ENCODE measurements at regions not wholly inside any gene's neighbourhood (a gene's known extent, or its start where the extent isn't known, plus 50 kb on each side); places are given as distances from the start of the nearest gene placed in this dataset.

DNA sequence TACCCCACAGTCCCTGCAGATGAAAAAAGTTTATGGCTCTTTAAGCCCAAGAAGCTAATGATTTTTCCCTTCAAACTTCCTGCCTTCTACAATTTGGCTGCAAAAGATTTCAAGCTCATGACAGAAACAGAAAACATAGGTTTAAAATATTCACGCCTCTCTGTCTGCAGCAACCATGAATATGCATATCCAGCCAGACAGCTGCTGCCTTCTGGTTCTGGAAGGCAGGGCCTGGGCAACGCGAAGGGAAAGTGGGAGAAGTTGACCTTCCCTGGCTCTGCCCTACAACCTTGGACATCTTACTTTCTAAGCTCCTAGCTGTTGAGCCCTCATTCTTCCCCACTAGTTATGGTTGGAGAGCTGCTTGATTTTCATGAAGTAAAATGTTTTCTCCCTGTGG lies 64.8 kb upstream of the CLINT1 start:
- DNase-seq, result no peak

DNA sequence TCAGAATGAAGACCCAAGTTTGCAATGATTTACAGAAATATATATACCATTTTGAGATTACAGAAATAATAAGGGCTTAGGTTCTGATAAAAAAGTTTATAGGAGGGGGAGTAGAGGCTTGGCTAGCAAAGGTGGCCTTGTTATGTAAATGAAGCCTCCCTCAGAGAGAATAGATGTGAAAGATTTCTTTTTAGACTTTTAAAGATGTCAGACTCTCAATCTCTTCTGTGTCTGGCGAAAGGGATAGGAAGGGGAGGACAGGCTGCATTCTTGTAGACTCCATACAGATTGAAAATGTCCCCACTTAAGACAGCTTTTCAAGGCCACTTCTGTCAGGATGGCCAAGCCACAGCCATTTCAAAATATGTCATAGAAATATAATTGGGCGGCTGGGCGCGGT lies 63.1 kb upstream of the CLINT1 start:
- no peak for DNase-seq

DNA sequence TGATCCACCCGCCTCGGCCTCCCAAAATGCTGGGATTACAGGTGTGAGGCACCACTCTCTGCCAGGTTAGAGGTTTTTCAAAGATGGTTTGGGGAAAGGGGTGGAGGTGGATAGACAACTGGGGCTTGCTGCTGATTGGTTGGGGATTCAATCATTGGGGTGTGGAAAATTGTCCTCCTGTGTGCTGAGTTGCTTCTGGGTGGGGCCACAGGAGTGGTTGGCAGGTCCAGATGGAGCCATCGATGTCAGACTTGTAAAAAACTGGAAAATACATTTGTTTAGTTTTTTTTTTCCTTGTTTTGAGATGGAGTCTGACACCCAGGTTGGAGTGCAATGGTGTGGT lies 61.9 kb upstream of the CLINT1 start:
- no peak for DNase-seq

DNA sequence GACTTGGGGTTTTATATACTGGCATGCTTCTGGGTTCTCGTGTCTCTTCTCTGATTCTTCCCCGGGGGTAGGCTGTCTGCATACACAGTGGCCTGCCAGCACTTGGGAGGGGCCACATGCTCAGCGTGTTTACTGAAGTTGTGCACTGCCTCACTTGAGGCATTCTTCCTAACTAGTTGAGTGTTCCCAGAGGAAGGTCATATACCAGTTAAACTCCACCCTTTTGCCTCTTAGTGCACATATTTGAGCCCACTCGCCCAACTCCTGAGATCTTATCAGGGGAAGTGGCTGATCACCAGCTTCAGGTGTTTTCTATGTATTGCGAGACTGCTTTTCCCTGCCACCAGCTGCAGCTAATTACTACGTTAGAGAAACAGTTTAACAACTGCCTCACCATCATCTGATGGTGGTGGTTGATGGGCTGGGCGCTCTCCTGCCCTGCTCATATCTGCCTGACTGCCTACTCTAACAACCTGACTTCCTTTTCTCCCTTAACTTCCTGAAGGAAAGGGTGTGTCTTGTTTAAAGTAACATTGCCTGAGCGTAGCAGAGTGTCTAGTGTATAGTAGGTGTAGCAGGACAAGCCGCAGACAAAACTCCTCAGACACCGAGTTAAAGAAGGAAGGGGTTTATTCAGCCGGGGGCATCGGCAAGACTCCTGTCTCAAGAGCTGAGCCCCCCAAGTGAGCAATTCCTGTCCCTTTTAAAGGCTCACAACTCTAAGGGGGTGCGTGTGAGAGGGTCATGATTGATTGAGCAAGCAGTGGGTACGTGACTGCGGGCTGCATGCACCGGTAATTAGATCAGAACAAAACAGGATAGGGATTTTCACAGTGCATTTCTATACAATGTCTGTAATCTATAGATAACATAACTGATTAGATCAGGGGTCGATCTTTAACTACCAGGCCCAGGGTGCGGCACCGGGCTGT lies 60.1 kb upstream of the CLINT1 start:
- DNase-seq, result peak; percentile 10

DNA sequence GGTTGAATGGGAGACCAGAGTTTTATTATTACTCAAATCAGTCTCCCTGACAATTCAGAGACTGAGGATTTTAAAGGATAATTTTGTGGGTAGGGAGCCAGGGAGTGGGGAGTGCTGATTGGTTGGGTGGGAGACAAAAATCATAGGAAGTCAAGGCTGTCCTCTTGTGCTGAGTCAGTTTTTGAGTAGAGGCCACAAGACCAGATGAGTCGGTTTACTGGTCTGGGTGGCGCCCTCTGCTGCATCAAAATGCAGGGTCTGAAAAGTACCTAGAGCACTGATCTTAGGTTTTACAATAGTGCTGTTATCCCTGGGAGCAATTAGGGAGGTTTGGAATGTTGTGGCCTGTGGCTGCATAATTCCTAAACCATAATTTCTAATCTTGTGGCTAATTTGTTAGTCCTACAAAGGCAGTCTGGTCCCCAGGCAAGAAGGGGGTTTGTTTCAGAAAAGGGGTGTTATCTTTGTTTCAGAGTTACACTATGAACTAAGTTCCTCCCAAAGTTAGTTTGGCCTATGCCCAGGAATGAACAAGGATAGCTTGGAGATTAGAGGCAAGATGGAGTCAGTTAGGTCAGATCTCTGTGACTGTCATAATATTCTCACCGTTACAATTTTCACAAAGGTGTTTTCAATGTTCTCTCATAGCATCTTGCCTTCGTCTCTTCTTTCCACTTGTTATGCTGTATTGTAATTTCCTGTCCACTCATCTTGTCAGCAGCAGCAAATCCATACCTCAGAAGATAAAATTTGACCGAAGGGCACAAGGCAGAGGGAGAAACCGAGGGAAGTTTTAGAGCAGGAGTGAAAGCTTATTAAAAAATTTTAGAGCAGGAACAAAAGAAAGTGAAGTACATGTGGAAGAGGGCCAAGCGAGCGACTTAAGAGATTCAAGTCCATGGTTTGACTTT lies 59.2 kb upstream of the CLINT1 start:
- peak; percentile 60 for DNase-seq

DNA sequence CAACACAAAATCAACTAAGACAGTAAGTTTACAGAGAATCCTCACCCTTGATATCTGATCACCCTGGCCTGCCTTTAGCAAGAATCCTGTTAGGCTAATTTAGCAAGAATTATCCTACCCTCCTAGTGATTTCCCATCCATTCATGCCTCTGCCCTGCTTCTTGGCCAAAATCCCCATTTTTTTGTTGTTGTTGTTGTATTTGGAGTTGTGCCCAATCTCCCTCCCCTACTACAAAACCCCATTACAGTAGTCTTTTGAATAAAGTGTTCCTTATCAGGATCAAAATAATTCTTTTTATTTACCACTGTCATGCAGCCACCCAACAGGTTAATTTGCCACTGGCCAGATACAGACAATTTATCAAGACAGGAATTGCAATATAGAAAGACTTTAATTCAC lies 58.5 kb upstream of the CLINT1 start:
- DNase-seq, result no peak

DNA sequence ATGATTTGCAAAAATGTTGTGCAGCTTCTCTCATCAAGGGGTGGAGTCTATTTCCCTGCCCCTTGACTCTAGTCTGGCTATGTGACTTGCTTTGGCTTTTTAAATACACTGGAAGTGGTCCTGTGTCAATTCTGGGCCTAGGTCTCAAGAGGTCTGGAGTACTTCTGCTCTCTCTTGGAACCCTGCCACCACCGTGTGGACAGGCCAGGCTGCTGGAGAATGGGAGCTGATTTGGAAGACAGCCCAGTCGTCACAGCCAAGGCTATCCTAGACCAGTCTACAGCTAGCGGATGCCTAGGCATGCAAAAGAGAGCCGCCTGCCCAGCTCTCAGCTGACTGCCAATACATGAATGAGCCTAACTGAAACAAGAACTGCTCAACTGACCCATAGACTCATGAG lies 56.7 kb upstream of the CLINT1 start:
- DNase-seq, result no peak

DNA sequence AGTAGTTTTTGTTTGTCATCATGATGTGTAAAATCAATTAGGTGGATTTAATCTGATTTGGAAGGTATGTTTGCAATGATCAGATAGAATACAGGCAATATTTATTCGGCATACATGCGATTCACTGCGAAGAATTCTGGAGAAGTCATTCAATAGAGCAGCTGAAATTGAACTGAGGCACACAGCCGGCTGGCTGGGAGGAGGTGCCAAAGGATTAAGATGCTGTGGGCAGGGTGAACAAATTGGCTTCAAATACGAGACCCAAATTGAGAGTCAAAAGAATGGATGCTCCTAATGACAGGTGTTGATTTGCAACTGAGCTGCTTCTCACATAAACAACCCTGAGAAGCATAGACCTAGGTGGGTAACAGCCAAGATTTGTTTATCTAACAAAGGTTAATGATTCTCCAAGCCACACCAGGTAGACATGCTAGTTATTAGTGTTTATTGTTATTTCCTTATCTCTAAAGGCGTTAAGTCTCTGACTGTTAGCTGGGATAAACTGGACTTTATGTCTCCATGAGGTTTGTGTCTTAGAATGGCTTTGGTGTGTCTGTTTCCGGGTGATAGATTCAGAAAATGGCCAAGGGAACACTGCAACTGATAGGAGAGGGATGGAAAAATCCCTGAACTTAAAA lies 55.3 kb upstream of the CLINT1 start:
- no peak for DNase-seq

- no peak for DNase-seq
Measured at GRCh38 chr5:157913575-157913974, 54.6 kb upstream of the CLINT1 start.

DNA sequence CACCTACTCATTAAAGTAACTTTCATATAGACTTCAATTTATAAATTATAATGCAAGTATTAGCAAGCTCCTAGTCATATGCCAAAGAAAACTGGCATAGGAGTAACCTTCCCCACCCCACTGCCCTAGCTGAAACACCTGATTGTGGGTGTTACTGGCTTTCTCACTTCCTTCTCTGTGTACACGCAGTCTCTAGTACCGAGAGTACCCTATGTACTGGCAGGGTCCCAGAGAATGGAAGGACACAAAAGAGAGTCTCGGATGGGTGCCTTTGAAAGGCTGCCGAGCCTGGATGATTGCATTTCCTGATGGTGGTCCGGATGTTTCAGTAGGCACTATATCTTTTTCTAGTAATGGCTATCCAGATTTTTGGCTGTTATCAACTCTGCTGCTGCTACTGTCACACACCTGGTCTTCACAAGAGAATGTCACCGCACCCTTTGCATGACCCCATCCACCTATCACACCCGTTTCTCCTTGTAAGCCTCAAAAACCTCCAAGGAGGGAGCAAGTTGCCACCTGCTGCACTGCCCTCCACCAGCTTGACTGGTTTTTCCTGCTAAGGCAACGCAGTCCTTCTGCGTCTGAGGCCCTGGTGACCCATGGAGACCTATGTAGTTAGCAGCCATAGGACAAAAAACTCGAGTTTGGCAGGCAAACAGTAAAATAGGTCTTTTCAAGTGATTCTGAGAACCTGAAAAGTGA lies 53.8 kb upstream of the CLINT1 start:
- DNase-seq, result no peak

DNA sequence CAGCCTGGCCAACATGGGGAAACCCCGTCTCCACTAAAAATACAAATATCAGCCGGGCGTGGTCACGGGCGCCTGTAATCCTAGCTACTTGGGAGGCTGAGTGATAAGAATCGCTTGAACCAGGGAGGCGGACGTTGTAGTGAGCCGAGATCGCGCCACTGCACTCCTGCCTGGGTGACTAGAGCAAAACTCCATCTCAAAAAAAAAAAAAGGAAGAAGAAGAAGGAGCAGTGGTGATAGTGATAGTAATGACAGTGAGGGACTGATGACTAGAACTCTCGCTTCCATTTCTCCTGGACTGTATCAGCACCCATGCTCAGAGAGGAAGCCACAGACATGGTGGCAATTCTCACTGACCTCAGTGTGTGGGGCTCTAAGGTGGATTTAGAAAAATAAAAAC lies 52.6 kb upstream of the CLINT1 start:
- no peak for DNase-seq
